AG08395 (cell line): ENCODE measurements at regions not wholly inside any gene's neighbourhood (a gene's known extent, or its start where the extent isn't known, plus 50 kb on each side); places are given as distances from the start of the nearest gene placed in this dataset.
A peak's percentile ranks its signal among the peaks of the same experiment; 100 is the strongest.
"Not testable (repeated sequence)": the region's sequence is repeated elsewhere in the genome, so short reads cannot be mapped to it uniquely, and the experiment has no call there.

Experiments used
- DNase-seq: peaks from one replicate; pipeline ENCODE4 v3.0.0; 2012; ENCODE audit warnings: mixed read lengths, low spot score

DNA sequence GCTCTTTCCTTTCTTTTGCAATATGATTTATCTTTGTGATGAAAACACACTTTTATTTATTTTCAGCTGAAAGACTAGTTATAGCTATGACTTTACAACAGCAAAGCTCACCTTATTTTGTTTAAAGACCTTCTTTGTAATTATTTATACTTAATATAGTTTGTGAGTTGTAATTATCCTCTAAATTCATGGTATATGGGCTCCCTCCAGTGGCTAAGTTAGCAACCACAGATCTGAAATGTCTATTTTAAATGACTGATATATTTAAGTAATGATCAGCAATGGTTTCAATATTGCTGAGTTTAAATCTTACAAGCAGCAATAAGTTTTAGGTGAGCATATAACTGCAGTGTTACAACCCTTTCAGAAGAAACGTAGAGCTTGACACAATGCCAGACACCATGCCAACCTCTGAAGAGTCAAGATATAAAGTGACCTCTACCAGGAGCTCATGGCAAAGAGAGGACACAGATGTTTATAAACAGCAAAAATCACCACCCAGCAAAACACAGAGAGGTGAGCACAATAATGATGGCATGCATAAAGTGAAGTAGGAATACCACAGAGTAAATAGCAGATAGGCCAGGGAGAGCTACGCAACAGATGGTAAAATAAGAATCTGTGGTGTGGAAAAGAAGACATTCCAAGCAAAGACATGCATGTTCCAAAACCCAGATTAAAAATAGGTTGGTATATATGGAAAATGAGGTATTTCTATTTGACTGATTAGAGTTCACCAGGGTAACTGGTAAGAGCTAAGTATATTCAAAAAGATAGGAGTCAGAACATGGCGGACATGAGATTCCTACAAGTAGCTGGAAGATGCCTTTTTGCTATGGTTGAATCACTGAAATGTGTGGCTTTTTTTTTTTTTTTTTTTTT, 143.7 kb upstream of the ZNF385D start:
- peak; percentile 25 for DNase-seq

DNA sequence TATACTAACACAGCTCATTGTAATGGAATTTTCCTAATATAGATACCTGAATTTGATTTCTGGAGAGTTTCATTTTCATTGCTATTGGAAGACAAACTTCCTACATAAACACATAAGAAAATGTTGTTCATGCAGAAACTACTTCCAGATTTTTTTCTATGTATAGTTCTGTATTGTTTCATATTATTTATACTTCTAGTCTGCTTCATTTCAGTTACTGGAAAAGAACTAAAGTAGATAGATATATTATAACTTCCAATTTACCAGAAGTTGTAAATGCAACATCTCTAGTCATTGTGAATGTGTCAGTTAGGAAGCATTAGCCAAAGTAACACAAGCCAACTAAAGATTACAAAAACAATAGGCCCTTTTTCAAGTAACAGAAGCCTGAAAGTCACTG, 147.3 kb upstream of the ZNF385D start:
- DNase-seq, result no peak

- no peak for DNase-seq
Measured at GRCh38 chr3:21901484-21901883, 150.5 kb upstream of the ZNF385D start.

DNA sequence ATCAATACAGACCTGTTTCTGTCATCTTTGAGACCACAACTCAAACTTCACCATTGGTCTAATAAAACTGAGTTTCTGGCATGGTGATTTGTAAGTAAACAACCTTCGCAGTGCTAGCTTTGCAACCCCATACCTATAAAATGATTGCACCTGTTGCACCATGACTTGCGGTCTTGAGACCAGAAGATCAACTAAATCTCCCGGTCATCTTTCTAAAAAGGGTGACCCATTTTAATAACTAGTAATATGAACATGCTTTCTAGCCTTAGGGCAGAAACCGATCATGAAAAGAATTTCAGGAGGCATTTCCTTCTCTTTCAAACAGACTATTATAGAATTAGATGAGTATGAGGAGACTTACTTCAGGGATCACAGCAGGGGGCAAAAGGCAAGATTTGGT, 151.9 kb upstream of the ZNF385D start:
- DNase-seq, result no peak

- DNase-seq, result no peak
Measured at GRCh38 chr3:21909096-21909495, 158.1 kb upstream of the ZNF385D start.

DNA sequence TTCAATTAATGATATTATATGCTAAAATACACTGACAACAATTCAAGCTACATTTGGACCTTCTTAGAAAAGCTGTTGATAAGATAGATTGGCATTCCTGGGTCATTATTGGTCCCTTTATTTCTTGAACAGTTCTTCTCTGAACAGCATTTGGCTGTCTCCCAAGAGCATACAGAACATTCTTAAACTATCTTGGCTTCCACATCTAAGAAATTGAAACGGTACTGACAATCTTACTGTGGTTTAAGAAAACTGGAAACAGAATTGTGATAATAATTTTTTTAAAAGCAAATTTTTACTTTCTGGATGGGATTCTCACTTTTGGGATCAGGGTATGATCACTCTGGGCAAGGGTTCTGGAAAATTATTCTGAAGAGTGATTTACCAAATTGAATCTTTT, 161.7 kb upstream of the ZNF385D start:
- DNase-seq, result peak; percentile 12

GRCh38 chr3:21913791-21914190, 162.8 kb upstream of the ZNF385D start:
- DNase-seq, result peak; percentile 45

- no peak for DNase-seq
Measured at GRCh38 chr3:21914451-21914850, 163.4 kb upstream of the ZNF385D start.

GRCh38 chr3:21919383-21919782, 168.4 kb upstream of the ZNF385D start:
- DNase-seq, result no peak

GRCh38 chr3:21920421-21920861, 169.4 kb upstream of the ZNF385D start:
- peak; percentile 70 for DNase-seq

DNA sequence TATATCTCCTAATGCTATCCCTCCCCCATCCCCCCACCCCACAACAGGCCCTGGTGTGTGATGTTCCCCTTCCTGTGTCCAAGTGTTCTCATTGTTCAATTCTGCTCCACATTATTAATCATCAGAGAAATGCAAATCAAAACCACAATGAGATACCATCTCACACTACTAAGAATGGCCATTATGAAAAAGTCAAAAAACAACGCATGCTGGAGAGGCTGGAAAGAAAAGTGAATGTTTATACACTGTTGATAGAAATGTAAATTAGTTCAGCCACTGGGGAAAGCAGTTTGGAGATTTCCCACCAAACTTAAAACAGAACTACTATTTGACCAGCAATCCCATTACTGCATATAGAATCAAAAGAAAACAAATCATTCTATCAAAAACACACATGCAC, 172.1 kb upstream of the ZNF385D start:
- DNase-seq, result not testable (repeated sequence)

DNA sequence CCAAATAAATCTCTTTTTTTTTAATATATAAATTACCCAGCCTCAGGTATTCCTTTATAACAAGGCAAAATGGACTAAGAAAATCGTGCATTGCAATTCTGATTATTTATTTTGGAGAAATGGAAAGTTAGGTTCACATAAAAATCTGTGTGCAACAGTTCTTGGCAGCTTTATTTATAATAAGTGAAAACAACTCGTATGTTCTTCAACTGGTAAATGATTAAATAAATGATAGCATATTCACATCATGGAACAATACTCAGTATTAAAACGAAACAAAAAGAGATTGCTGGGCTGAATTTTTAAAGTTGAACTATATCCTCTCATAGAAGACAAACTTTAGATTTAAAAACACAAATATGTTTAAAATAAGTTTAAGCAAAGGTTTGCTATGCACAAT, 176.3 kb upstream of the ZNF385D start:
- no peak for DNase-seq

DNA sequence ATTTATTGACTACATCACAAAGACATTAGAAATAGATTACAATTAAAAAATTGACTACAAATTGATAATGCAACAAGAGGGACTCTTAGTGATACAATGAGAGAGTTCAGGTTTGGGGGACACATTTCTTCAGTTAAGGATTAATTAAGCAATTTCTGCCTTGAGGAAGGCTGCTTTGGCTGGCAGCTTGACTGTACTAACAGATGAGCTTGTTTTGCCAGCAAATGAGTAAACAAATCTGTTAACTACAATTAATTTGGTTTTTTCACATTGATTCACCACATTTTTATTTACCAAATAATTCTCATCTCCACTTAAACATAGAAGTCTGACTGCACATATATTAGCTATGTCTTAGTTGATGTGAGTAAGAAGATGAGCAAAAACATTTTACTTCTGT, 183.6 kb upstream of the ZNF385D start:
- DNase-seq, result no peak

DNA sequence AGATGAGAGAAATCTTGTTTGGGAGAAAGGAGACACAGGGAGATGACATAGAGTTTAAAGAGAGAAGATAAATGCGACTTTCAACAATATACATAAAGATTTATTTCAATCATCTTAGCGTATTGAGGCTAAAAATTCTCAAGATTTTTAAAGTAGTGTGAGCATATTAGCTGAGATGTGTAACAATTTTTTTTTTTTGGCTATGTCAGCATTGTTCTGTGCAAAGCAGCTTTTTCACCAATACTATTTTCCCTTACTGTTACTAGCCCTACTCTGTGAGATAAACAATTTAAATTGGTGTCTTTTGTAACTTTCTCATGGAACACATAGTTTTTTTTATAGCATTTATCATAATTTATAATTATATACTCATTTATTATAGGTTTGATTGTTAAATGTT, 185.2 kb upstream of the ZNF385D start:
- no peak for DNase-seq

DNA sequence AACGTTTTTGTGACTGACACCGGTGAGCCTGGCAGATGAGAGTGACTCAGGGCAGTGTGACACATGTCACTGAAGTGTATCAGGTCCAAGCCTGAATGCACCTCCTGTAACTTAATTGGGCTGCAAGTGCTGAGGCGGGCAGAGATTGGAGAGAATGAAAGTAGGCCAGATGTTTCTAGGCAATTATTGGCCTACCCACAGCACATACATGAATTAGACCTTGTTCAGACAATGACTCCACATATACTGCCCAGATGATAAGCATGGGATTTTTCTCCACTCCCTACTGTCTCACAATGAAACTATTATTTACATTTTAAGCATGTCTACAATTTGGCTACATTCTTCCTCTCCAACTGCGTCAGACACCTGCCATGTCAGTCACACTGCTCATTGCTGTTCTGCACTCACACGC, 187.3 kb upstream of the ZNF385D start:
- no peak for DNase-seq

GRCh38 chr3:21942328-21942727, 191.3 kb upstream of the ZNF385D start:
- peak; percentile 66 for DNase-seq

DNA sequence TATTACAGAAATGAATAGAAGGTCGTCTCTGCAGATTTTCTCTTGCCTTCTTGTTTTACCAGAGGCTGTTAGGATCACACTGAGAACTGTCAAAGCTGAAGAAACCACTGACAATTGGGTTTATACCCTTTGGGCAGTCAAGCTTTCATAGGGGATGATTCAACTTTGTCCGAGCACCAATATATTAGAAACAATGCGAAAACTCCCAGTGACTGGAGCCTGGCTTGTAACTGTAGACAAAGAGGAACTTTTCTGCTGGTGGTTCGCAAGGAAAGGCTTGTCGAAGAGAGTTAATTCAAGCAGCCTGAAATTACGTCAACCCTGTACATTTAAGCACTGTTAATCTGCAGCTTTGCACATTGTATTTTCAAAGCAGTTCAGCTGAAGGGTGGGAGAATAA, 193.2 kb upstream of the ZNF385D start:
- DNase-seq, result no peak

- no peak for DNase-seq
Measured at GRCh38 chr3:21952856-21953255, 201.8 kb upstream of the ZNF385D start.

- DNase-seq, result peak; percentile 59
Measured at GRCh38 chr3:21954709-21955108, 203.7 kb upstream of the ZNF385D start.

GRCh38 chr3:21955406-21955805, 204.4 kb upstream of the ZNF385D start:
- no peak for DNase-seq

DNA sequence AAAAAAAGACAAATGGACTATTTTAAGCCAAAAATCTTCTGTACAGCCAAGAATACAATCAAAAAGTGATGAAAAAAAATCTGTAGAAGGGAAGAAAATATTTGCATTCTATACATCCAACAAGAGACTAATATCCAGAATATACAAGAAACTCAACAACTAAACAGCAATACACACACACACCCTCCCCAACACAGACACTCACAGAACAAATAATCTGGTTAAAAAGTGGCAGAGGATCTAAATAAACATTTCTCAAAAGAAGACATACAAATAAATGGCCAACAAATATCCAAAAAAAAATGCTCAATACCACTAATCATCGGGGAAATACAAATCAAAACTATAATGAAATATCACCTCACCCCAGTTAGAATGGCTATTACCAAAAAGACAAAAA, 209.0 kb upstream of the ZNF385D start:
- DNase-seq, result no peak

- DNase-seq, result peak; percentile 2
Measured at GRCh38 chr3:21962456-21962855, 211.4 kb upstream of the ZNF385D start.

DNA sequence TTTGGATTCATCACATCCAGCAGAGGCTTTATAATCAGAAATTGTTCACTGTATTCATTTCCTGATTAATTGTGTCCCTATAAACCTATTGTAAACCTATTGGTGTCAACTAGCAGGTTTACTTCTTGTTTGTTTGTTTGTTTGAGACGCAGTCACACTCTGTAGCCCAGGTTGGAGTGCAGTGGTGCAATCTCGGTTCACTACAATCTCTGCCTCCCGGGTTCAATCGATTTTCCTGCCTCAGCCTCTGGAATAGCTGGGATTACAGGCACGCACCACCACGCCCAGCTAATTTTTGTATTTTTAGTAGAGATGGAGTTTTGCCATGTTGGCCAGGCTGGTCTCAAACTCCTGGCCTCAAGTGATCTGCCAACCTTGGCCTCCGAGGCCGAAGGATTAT, 215.4 kb upstream of the ZNF385D start:
- not testable (repeated sequence) for DNase-seq

DNA sequence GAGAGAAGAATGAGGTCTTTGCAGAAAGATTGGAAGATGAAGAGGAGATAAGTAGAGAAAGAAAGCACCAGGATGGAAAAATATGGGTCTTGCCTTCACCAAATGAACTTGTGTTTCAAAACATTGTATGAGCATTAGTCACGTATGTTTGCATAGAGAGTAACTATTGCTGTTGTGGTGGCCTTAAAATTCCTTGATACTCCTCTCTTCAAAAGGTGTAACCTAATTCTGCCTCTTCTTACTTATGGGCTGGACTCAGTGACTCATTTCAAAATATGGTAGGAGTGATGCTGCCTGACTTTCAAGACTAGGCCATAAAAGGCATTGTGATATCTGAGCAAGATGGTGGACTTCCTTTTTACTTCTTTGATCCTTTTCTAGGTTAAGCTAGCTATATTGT, 228.7 kb upstream of the ZNF385D start:
- peak; percentile 7 for DNase-seq
